IPS DF 6.9 (cell line): ENCODE measurements at regions not wholly inside any gene's neighbourhood (a gene's known extent, or its start where the extent isn't known, plus 50 kb on each side); places are given as distances from the start of the nearest gene placed in this dataset.

Source experiments
- DNase-seq: peaks from one replicate; pipeline ENCODE4 v3.0.0-alpha.2; 2013; ENCODE audit warnings: low read depth, low spot score
- H3K27ac ChIP-seq: one replicate; pipeline ENCODE4 v1.5.1; 2013; ENCODE audit warnings: low read length, control low read depth
- H3K27me3 ChIP-seq: 2 replicates; pipeline ENCODE4 v1.6.1; 2013; ENCODE audit warnings: mild to moderate bottlenecking, low read length; ENCODE audit not compliant: control insufficient read depth, insufficient read depth
- H3K36me3 ChIP-seq: 2 replicates; pipeline ENCODE4 v1.6.1; 2013; ENCODE audit warnings: low read length; ENCODE audit not compliant: control insufficient read depth, insufficient read depth
- H3K4me1 ChIP-seq: 2 replicates; pipeline ENCODE4 v1.6.1; 2013; ENCODE audit warnings: low read length; ENCODE audit not compliant: control insufficient read depth, insufficient read depth
- H3K4me3 ChIP-seq: 2 replicates; pipeline ENCODE4 v1.5.1; 2013; ENCODE audit warnings: mild to moderate bottlenecking, low read length
- H3K9me3 ChIP-seq: 2 replicates; pipeline ENCODE4 v1.6.1; 2013; ENCODE audit warnings: low read length, inconsistent platforms; ENCODE audit not compliant: control insufficient read depth, insufficient read depth
- WGBS: extraction: QIAGEN DNeasy Blood & Tissue Kit; methylation state at CpG from one replicate; pipeline ENCODE4 v1.1.7; 2013; ENCODE audit warnings: mixed read lengths, missing lambda C conversion rate; ENCODE audit not compliant: insufficient read length, insufficient coverage; 5-methylcytosine and 5-hydroxymethylcytosine counted together

GRCh38 chr6:150651808-150652470 lies 52.3 kb downstream of the PLEKHG1 start:
- Histone ChIP-seq H3K36me3 (no peaks in the 10 kb centered on the region), H3K4me1 (no peaks in the 10 kb centered on the region), H3K27ac (no peak overlapping the region), H3K4me3 (no peak overlapping the region), H3K27me3 (no peaks in the 10 kb centered on the region), H3K9me3 (no peaks in the 10 kb centered on the region)
- DNase-seq, result no peak
- no CpG with 5 or more reads among the region's 6 CpGs for WGBS

GRCh38 chr6:150652848-150653613 lies 53.3 kb downstream of the PLEKHG1 start:
- no CpG with 5 or more reads among the region's 7 CpGs for WGBS
- no peak for DNase-seq
- no peaks in the 10 kb centered on the region for H3K36me3 ChIP-seq
- H3K9me3 ChIP-seq, result no peaks in the 10 kb centered on the region
- H3K4me3 ChIP-seq, result no peak overlapping the region
- H3K4me1 ChIP-seq, result no peaks in the 10 kb centered on the region
- H3K27me3 ChIP-seq, result no peaks in the 10 kb centered on the region
- H3K27ac ChIP-seq, result no peak overlapping the region

- Histone ChIP-seq H3K4me3 (no peak overlapping the region), H3K9me3 (no peaks in the 10 kb centered on the region), H3K27me3 (no peaks in the 10 kb centered on the region), H3K4me1 (no peaks in the 10 kb centered on the region), H3K36me3 (no peaks in the 10 kb centered on the region), H3K27ac (no peak overlapping the region)
- DNase-seq, result no peak
- WGBS, result no CpG with 5 or more reads among the region's 3 CpGs
Measured at GRCh38 chr6:150654608-150655007, 54.9 kb downstream of the PLEKHG1 start.

- no CpG with 5 or more reads among the region's 1 CpG for WGBS
- no peak overlapping the region for H3K27ac ChIP-seq
- H3K4me1 ChIP-seq, result no peaks in the 10 kb centered on the region
- no peaks in the 10 kb centered on the region for H3K9me3 ChIP-seq
- no peaks in the 10 kb centered on the region for H3K27me3 ChIP-seq
- H3K4me3 ChIP-seq, result no peak overlapping the region
- no peaks in the 10 kb centered on the region for H3K36me3 ChIP-seq
- no peak for DNase-seq
Measured at GRCh38 chr6:150656156-150656555, 56.5 kb downstream of the PLEKHG1 start.

GRCh38 chr6:150658421-150658820 lies 58.7 kb downstream of the PLEKHG1 start:
- no peaks in the 10 kb centered on the region for H3K4me1 ChIP-seq
- no peaks in the 10 kb centered on the region for H3K36me3 ChIP-seq
- no peak for DNase-seq
- WGBS, result no CpG with 5 or more reads among the region's 1 CpG
- no peaks in the 10 kb centered on the region for H3K9me3 ChIP-seq
- no peaks in the 10 kb centered on the region for H3K27me3 ChIP-seq
- H3K4me3 ChIP-seq, result no peak overlapping the region
- no peak overlapping the region for H3K27ac ChIP-seq

- DNase-seq, result no peak
- no peak overlapping the region for H3K27ac ChIP-seq
Measured at GRCh38 chr6:150659046-150659763, 59.5 kb downstream of the PLEKHG1 start.

GRCh38 chr6:150661216-150662007 lies 61.7 kb downstream of the PLEKHG1 start:
- Histone ChIP-seq H3K9me3 (no peaks in the 10 kb centered on the region), H3K27me3 (no peaks in the 10 kb centered on the region), H3K4me3 (no peak overlapping the region), H3K4me1 (no peaks in the 10 kb centered on the region), H3K27ac (no peak overlapping the region), H3K36me3 (no peaks in the 10 kb centered on the region)
- WGBS, result no CpG with 5 or more reads among the region's 4 CpGs
- DNase-seq, result no peak

More at GRCh38 chr6:150659046-150659763, 59.5 kb downstream of the PLEKHG1 start:
- H3K9me3 ChIP-seq, result no peaks in the 10 kb centered on the region
- H3K4me3 ChIP-seq, result no peak overlapping the region
- no peaks in the 10 kb centered on the region for H3K4me1 ChIP-seq
- H3K36me3 ChIP-seq, result no peaks in the 10 kb centered on the region
- H3K27me3 ChIP-seq, result no peaks in the 10 kb centered on the region
- no CpG with 5 or more reads among the region's 6 CpGs for WGBS

GRCh38 chr6:150662814-150663213 lies 63.1 kb downstream of the PLEKHG1 start:
- no peaks in the 10 kb centered on the region for H3K9me3 ChIP-seq

DNA sequence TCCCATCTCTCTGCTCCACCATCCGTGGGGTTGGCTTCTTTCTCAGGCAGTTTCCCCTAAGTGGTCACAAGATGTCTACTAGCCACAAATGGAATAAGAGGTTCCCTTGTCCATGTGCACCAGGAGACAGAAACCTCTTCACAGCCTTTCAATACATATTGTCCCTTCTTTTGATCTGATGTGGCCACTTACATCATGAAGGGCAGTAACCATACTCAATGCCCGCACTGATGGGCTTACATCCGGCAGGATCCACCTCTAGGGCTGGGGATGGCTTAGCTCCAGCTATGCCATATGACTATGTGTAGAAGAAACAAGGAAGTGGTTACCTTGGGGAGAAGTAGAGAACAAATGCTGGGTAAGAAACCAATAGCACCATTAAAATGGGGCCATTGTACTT lies 64.4 kb downstream of the PLEKHG1 start:
- no CpG with 5 or more reads among the region's 3 CpGs for WGBS
- no peaks in the 10 kb centered on the region for H3K27me3 ChIP-seq
- DNase-seq, result no peak
- no peak overlapping the region for H3K27ac ChIP-seq
- no peaks in the 10 kb centered on the region for H3K36me3 ChIP-seq
- no peaks in the 10 kb centered on the region for H3K4me1 ChIP-seq
- no peak overlapping the region for H3K4me3 ChIP-seq
- H3K9me3 ChIP-seq, result no peaks in the 10 kb centered on the region

More at GRCh38 chr6:150662814-150663213, 63.1 kb downstream of the PLEKHG1 start:
- Histone ChIP-seq H3K4me1 (no peaks in the 10 kb centered on the region), H3K27ac (no peak overlapping the region), H3K27me3 (no peaks in the 10 kb centered on the region), H3K36me3 (no peaks in the 10 kb centered on the region), H3K4me3 (no peak overlapping the region)
- WGBS, result no CpG with 5 or more reads among the region's 5 CpGs
- DNase-seq, result no peak

DNA sequence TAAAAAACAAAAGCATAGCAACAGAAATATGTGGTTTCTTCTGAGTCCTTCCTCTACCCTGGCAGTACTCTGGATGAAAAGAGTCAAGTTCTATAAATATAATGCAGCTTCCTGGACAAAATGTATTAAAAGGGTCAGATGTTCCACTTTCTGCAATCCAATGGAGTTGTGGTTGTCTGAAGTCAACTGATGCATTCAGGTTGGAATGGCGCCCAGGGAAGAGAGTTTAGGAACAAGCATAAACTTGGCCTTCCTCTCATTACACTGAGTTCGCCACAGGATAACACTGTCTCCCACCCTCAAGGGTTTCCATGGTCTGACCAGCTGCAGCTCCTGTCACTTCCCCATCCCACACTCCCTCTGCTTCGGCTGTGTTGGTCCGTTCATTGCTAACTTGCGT lies 66.4 kb downstream of the PLEKHG1 start:
- DNase-seq, result no peak
- Histone ChIP-seq H3K9me3 (no peaks in the 10 kb centered on the region), H3K4me3 (no peak overlapping the region), H3K36me3 (no peaks in the 10 kb centered on the region), H3K4me1 (no peaks in the 10 kb centered on the region), H3K27ac (no peak overlapping the region), H3K27me3 (no peaks in the 10 kb centered on the region)
- WGBS, result no CpG with 5 or more reads among the region's 5 CpGs
